OCI-LY3 (cell line): ENCODE measurements at regions not wholly inside any gene's neighbourhood (a gene's known extent, or its start where the extent isn't known, plus 50 kb on each side); places are given as distances from the start of the nearest gene placed in this dataset.

Experiments
- CTCF ChIP-seq: fragments of 200-600, 300-600 bp; sonication (generic); IDR thresholded peaks from 2 replicates; pipeline ENCODE4 v1.5.1; 2014; ENCODE audit warnings: antibody characterized with exemption, low read length, low read depth
- EZH2phosphoT487 ChIP-seq: fragments of 200-600 bp; shearing (Covaris generic); IDR thresholded peaks from 2 replicates; pipeline ENCODE4 v1.6.1; 2018; ENCODE audit warnings: antibody characterized with exemption, mixed run types, low read depth

GRCh38 chr4:44859477-44859876 is 133.1 kb upstream of the GNPDA2 start:
- TF ChIP-seq CTCF (no peak), EZH2phosphoT487 (no peak)
